ENCODE measurements at regions not wholly inside any gene's neighbourhood (a gene's known extent, or its start where the extent isn't known, plus 50 kb on each side); places are given as distances from the start of the nearest gene placed in this dataset.

GRCh38 chr5:56566374-56567249, 248.7 kb upstream of the MAP3K1 start:
- H3K27me3 ChIP-seq (ENCODE audit: control insufficient read depth, insufficient read depth, low read length) = no peaks in the 10 kb centered on the region
- WGBS (ENCODE audit: insufficient coverage, low lambda C conversion rate) = 57% methylated on average over 2 of the region's 12 CpGs
- H3K27ac ChIP-seq (ENCODE audit: low read length) = peak overlapping the region; percentile 81
- no peak overlapping the region for H3K4me3 ChIP-seq (ENCODE audit: low read length)
- H3K36me3 ChIP-seq (ENCODE audit: control insufficient read depth, insufficient read depth, low read length) = no peaks in the 10 kb centered on the region
- H3K9me3 ChIP-seq (ENCODE audit: control insufficient read depth, low read depth, low read length) = no peaks in the 10 kb centered on the region
- H3K4me1 ChIP-seq (ENCODE audit: control insufficient read depth, insufficient read depth, low read length) = peaks cover 29% of the 10 kb centered on the region
- DNase-seq = peak; percentile 91 to 95

DNA sequence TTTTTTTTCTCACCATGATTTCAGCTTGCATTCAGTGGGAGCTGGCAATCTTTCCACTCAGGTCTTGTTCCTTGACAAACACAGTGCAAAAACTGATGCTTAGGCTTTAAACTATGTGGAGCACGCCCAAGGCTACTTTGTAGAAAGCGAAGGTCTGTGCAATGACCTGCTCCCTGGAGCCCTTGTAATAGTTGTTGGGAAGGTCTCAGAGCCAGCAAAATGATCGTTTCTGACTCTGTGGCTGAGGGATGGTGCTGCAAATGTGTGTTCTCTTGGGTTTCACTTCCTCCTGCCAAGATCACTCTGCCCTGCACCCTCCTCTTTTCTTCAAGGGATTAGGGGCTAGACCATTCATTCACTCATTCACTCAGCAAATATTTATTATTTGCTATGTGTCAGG, 249.7 kb upstream of the MAP3K1 start:
- Histone ChIP-seq H3K9me3 (ENCODE audit: control insufficient read depth, low read depth, low read length) (no peaks in the 10 kb centered on the region), H3K4me1 (ENCODE audit: control insufficient read depth, insufficient read depth, low read length) (peaks cover 29% of the 10 kb centered on the region), H3K4me3 (ENCODE audit: low read length) (no peak overlapping the region), H3K27me3 (ENCODE audit: control insufficient read depth, insufficient read depth, low read length) (no peaks in the 10 kb centered on the region), H3K27ac (ENCODE audit: low read length) (peak overlapping the region; percentile 81), H3K36me3 (ENCODE audit: control insufficient read depth, insufficient read depth, low read length) (no peaks in the 10 kb centered on the region)
- DNase-seq = no peak
- no CpG with 5 or more reads among the region's 3 CpGs for WGBS (ENCODE audit: insufficient coverage, low lambda C conversion rate)

DNA sequence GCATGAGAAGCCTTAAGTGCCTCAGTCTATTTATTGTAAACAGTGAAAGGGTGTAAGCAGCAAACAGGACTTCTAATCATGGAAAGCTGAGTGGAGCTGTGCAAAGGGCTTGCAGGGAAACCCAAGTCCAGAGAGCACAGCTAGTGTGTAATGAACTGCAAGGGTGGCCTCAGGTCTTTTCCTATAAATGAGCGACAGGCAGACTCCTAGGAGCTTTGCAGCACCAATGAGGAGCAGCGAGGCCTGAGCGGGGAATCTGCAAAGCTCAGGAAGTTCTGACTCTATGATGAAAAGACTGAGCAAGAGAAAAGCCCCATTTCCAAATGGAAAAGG, 250.1 kb upstream of the MAP3K1 start:
- Histone ChIP-seq H3K9me3 (ENCODE audit: control insufficient read depth, low read depth, low read length) (no peaks in the 10 kb centered on the region), H3K4me3 (ENCODE audit: low read length) (no peak overlapping the region), H3K4me1 (ENCODE audit: control insufficient read depth, insufficient read depth, low read length) (peaks cover 29% of the 10 kb centered on the region), H3K36me3 (ENCODE audit: control insufficient read depth, insufficient read depth, low read length) (no peaks in the 10 kb centered on the region), H3K27me3 (ENCODE audit: control insufficient read depth, insufficient read depth, low read length) (no peaks in the 10 kb centered on the region), H3K27ac (ENCODE audit: low read length) (peak overlapping the region; percentile 81)
- WGBS (ENCODE audit: insufficient coverage, low lambda C conversion rate) = no CpG with 5 or more reads among the region's 3 CpGs
- peak; percentile 45 to 69 for DNase-seq

DNA sequence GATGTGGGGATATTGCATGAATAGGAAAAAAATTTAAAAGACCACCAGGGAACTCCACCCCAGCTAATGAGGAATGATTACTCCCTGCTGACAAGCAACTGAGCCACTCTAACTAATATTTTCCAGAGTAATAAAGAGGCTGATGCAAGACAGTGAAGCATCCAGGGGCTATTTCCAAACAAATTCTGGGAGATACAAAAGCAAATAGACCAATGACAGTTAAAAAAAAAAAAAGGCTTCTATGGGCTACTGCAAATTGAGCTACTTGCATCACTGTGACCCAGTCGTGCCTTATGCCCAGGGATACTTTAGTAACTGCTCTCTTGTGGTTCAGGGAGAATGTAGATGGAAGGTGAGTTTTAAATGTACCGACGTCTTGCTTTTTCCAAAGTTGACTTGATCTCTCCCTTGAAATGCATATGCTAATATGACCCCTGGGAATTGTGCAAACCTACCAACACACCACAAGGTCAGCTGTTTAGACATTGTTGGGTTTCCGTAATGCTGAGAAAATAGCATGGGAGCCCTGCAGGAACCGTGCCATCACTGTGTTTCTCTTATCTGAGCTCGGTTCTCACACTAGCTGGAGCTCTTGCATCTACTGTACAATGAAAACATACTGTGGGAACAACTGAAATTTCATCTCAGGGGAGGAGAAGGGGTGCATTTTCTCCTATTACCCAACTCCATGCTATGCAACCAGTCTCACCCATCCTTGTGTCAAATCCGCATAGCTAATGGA, 250.6 kb upstream of the MAP3K1 start:
- H3K4me3 ChIP-seq (ENCODE audit: low read length) = no peak overlapping the region
- H3K36me3 ChIP-seq (ENCODE audit: control insufficient read depth, insufficient read depth, low read length) = no peaks in the 10 kb centered on the region
- H3K27ac ChIP-seq (ENCODE audit: low read length) = peak overlapping the region; percentile 81
- no peaks in the 10 kb centered on the region for H3K9me3 ChIP-seq (ENCODE audit: control insufficient read depth, low read depth, low read length)
- no peaks in the 10 kb centered on the region for H3K27me3 ChIP-seq (ENCODE audit: control insufficient read depth, insufficient read depth, low read length)
- no peak for DNase-seq
- peaks cover 29% of the 10 kb centered on the region for H3K4me1 ChIP-seq (ENCODE audit: control insufficient read depth, insufficient read depth, low read length)
- no CpG with 5 or more reads among the region's 7 CpGs for WGBS (ENCODE audit: insufficient coverage, low lambda C conversion rate)

DNA sequence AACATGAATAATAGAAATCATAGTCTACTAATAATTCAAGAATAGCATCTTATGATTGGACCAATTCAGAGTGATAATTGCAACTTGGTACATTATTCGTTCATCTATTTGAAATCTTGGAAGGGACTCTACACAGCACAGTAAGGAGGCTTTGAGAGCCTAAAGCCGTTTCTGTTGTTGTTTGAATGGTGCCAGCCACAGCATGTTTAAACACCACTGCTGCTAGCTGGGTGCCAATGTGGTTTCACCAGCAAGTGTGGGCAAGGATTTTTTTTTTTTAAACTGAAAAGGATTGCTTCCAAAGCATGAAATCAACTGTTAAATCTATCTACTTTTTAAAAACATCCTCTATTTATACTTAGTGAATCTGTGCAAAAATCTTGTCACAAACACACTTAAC, 253.9 kb upstream of the MAP3K1 start:
- Histone ChIP-seq H3K4me3 (ENCODE audit: low read length) (no peak overlapping the region), H3K27ac (ENCODE audit: low read length) (no peak overlapping the region), H3K4me1 (ENCODE audit: control insufficient read depth, insufficient read depth, low read length) (peaks cover 27% of the 10 kb centered on the region), H3K27me3 (ENCODE audit: control insufficient read depth, insufficient read depth, low read length) (no peaks in the 10 kb centered on the region), H3K36me3 (ENCODE audit: control insufficient read depth, insufficient read depth, low read length) (no peaks in the 10 kb centered on the region), H3K9me3 (ENCODE audit: control insufficient read depth, low read depth, low read length) (no peaks in the 10 kb centered on the region)
- DNase-seq = no peak
- WGBS (ENCODE audit: insufficient coverage, low lambda C conversion rate) = 100% methylated on average over 1 of the region's 2 CpGs

DNA sequence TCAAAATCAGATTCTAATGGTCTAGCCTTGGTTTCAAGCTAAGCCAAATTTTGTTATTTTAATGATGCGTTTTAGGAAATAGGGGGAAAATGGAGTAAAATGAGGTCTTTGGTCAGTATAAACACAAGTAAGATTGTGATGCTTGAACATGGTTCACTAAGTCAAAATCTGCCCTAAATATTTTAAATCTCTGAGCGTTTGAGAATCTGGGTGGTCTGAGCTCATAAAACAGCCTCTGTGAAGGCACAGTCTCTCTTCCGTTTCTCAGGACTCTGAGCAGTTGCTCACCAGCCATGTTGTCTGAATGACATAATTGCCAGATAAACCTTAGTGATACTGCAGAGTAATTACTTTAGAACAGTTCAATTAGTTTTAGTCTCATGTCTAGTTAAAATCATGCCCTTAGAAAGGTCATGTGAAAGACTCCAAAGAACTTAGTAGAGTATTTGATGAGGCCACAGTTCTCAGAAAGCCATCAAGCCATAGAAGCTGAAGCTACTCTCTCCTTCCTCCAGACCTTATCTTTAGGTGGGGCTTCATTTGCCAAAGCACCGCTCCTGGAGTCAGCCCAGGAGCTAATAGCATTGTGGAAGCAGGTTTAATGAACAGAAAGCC, 257.1 kb upstream of the MAP3K1 start:
- peak overlapping the region; percentile 82 for H3K27ac ChIP-seq (ENCODE audit: low read length)
- peak; percentile 61 to 83 for DNase-seq
- 67% methylated on average over 1 of the region's 4 CpGs for WGBS (ENCODE audit: insufficient coverage, low lambda C conversion rate)
- H3K27me3 ChIP-seq (ENCODE audit: control insufficient read depth, insufficient read depth, low read length) = no peaks in the 10 kb centered on the region
- H3K4me3 ChIP-seq (ENCODE audit: low read length) = no peak overlapping the region
- H3K4me1 ChIP-seq (ENCODE audit: control insufficient read depth, insufficient read depth, low read length) = peaks cover 11% of the 10 kb centered on the region
- H3K9me3 ChIP-seq (ENCODE audit: control insufficient read depth, low read depth, low read length) = no peaks in the 10 kb centered on the region
- H3K36me3 ChIP-seq (ENCODE audit: control insufficient read depth, insufficient read depth, low read length) = no peaks in the 10 kb centered on the region

GRCh38 chr5:56557198-56557597, 258.2 kb upstream of the MAP3K1 start:
- no peaks in the 10 kb centered on the region for H3K36me3 ChIP-seq (ENCODE audit: control insufficient read depth, insufficient read depth, low read length)
- H3K4me3 ChIP-seq (ENCODE audit: low read length) = no peak overlapping the region
- no peak for DNase-seq
- no peak overlapping the region for H3K27ac ChIP-seq (ENCODE audit: low read length)
- H3K4me1 ChIP-seq (ENCODE audit: control insufficient read depth, insufficient read depth, low read length) = peaks cover 11% of the 10 kb centered on the region
- no peaks in the 10 kb centered on the region for H3K9me3 ChIP-seq (ENCODE audit: control insufficient read depth, low read depth, low read length)
- H3K27me3 ChIP-seq (ENCODE audit: control insufficient read depth, insufficient read depth, low read length) = no peaks in the 10 kb centered on the region
- WGBS (ENCODE audit: insufficient coverage, low lambda C conversion rate) = 85% methylated on average over 2 of the region's 3 CpGs

- no peak for DNase-seq
Measured at GRCh38 chr5:56552612-56553268, 262.6 kb upstream of the MAP3K1 start.

GRCh38 chr5:56550227-56550626, 265.1 kb upstream of the MAP3K1 start:
- Histone ChIP-seq H3K4me3 (ENCODE audit: low read length) (no peak overlapping the region), H3K4me1 (ENCODE audit: control insufficient read depth, insufficient read depth, low read length) (peaks cover 2% of the 10 kb centered on the region), H3K27me3 (ENCODE audit: control insufficient read depth, insufficient read depth, low read length) (no peaks in the 10 kb centered on the region), H3K36me3 (ENCODE audit: control insufficient read depth, insufficient read depth, low read length) (no peaks in the 10 kb centered on the region), H3K27ac (ENCODE audit: low read length) (no peak overlapping the region), H3K9me3 (ENCODE audit: control insufficient read depth, low read depth, low read length) (no peaks in the 10 kb centered on the region)
- DNase-seq = no peak
- WGBS (ENCODE audit: insufficient coverage, low lambda C conversion rate) = no CpG with 5 or more reads among the region's 2 CpGs

More at GRCh38 chr5:56552612-56553268, 262.6 kb upstream of the MAP3K1 start:
- Histone ChIP-seq H3K36me3 (ENCODE audit: control insufficient read depth, insufficient read depth, low read length) (no peaks in the 10 kb centered on the region), H3K4me3 (ENCODE audit: low read length) (no peak overlapping the region), H3K4me1 (ENCODE audit: control insufficient read depth, insufficient read depth, low read length) (peaks cover under 1% of the 10 kb centered on the region), H3K9me3 (ENCODE audit: control insufficient read depth, low read depth, low read length) (no peaks in the 10 kb centered on the region), H3K27ac (ENCODE audit: low read length) (no peak overlapping the region), H3K27me3 (ENCODE audit: control insufficient read depth, insufficient read depth, low read length) (no peaks in the 10 kb centered on the region)
